LNCaP clone FGC (cell line): ENCODE measurements at regions not wholly inside any gene's neighbourhood (a gene's known extent, or its start where the extent isn't known, plus 50 kb on each side); places are given as distances from the start of the nearest gene placed in this dataset.
A peak's percentile ranks its signal among the peaks of the same experiment; 100 is the strongest.

Experiments used
- DNase-seq: peaks from one replicate; pipeline ENCODE4 v3.0.0-alpha.2; 2011; ENCODE audit warnings: low read depth
- H3K4me3 ChIP-seq: 2 replicates; pipeline ENCODE4 v1.5.1; 2011; ENCODE audit warnings: mild to moderate bottlenecking, low read depth, low read length, control low read depth
- CTCF ChIP-seq: IDR thresholded peaks from 2 replicates; pipeline ENCODE4 v1.5.1; 2012; ENCODE audit warnings: mild to moderate bottlenecking; ENCODE audit not compliant: control insufficient read depth, insufficient read depth; ENCODE audit errors: extremely low read depth

GRCh38 chr12:76173756-76174155, 89.3 kb upstream of the NAP1L1 start:
- no peak for DNase-seq
- no peak overlapping the region for H3K4me3 ChIP-seq
- TF ChIP-seq CTCF: no peak

- TF ChIP-seq CTCF: peak; percentile 37
- DNase-seq: no peak
- no peak overlapping the region for H3K4me3 ChIP-seq
These were observed 74.2 kb upstream of the NAP1L1 start for GRCh38 chr12:76158518-76159321.

GRCh38 chr12:76156726-76157125, 72.2 kb upstream of the NAP1L1 start:
- no peak overlapping the region for H3K4me3 ChIP-seq
- no peak for TF ChIP-seq CTCF
- DNase-seq: no peak

GRCh38 chr12:76156314-76156713, 71.8 kb upstream of the NAP1L1 start:
- DNase-seq: no peak
- TF ChIP-seq CTCF: no peak

GRCh38 chr12:76155157-76155670, 70.7 kb upstream of the NAP1L1 start:
- DNase-seq: no peak
- no peak overlapping the region for H3K4me3 ChIP-seq
- no peak for TF ChIP-seq CTCF

More at GRCh38 chr12:76156314-76156713, 71.8 kb upstream of the NAP1L1 start:
- H3K4me3 ChIP-seq: no peak overlapping the region

GRCh38 chr12:76153616-76154015, 69.1 kb upstream of the NAP1L1 start:
- DNase-seq: no peak
- H3K4me3 ChIP-seq: no peak overlapping the region
- no peak for TF ChIP-seq CTCF

- no peak for TF ChIP-seq CTCF
- no peak for DNase-seq
- no peak overlapping the region for H3K4me3 ChIP-seq
These were observed 67.8 kb upstream of the NAP1L1 start for GRCh38 chr12:76152181-76152807.
